ENCODE measurements at regions not wholly inside any gene's neighbourhood (a gene's known extent, or its start where the extent isn't known, plus 50 kb on each side); places are given as distances from the start of the nearest gene placed in this dataset.

GRCh38 chr10:44813201-44813600 is 97.9 kb upstream of the TMEM72 start:
- no peak overlapping the region for H3K18ac ChIP-seq (ENCODE audit: low read depth in 1 of 2, low read length in 2 of 2)
- no peak for DNase-seq
- H2BK12ac ChIP-seq (ENCODE audit: low read length in 2 of 2) = no peak overlapping the region
- H4K8ac ChIP-seq (ENCODE audit: low read length) = no peak overlapping the region
- H3K27ac ChIP-seq (ENCODE audit: low read length, poor library complexity, severe bottlenecking) = no peak overlapping the region
- H3K14ac ChIP-seq (ENCODE audit: low read length in 2 of 2) = no peak overlapping the region
- H3K9me3 ChIP-seq (ENCODE audit: control insufficient read depth, low read length) = no peaks in the 10 kb centered on the region
- H3K4me2 ChIP-seq (ENCODE audit: low read length, poor library complexity, severe bottlenecking) = no peak overlapping the region
- no peak overlapping the region for H3K9ac ChIP-seq (ENCODE audit: low read length)
- H4K91ac ChIP-seq (ENCODE audit: low read length) = no peak overlapping the region
- no peaks in the 10 kb centered on the region for H3K27me3 ChIP-seq (ENCODE audit: control insufficient read depth in 1 of 2, insufficient read depth in 1 of 2, low read length in 2 of 2)
- no peak overlapping the region for H2BK120ac ChIP-seq (ENCODE audit: low read depth, low read length)
- H2BK15ac ChIP-seq (ENCODE audit: low read depth, poor library complexity, severe bottlenecking) = no peak overlapping the region
- H2AK5ac ChIP-seq (ENCODE audit: low read length, severe bottlenecking) = no peak overlapping the region
- H3K4ac ChIP-seq (ENCODE audit: low read depth in 1 of 2, low read length in 2 of 2) = no peak overlapping the region
- no peak overlapping the region for H3K4me3 ChIP-seq (ENCODE audit: insufficient read depth in 1 of 2, low read depth in 1 of 2, low read length in 2 of 2)
- H2AFZ ChIP-seq (ENCODE audit: low read depth, low read length) = no peak overlapping the region
- H2BK5ac ChIP-seq (ENCODE audit: low read depth, low read length, poor library complexity, severe bottlenecking) = no peak overlapping the region
- H3K79me1 ChIP-seq (replicated peaks; ENCODE audit: low read length, poor library complexity, severe bottlenecking) = no peaks in the 10 kb centered on the region
- 82% methylated on average over 2 of the region's 3 CpGs for WGBS
- H3K36me3 ChIP-seq (ENCODE audit: control insufficient read depth in 1 of 2, insufficient read depth in 2 of 2, low read depth in 1 of 2, low read length in 2 of 2) = no peaks in the 10 kb centered on the region
- no peak overlapping the region for H3K23ac ChIP-seq (ENCODE audit: low read length in 2 of 2)
- H3K4me1 ChIP-seq (ENCODE audit: control insufficient read depth, insufficient read depth, low read depth, low read length) = peaks cover 2% of the 10 kb centered on the region

DNA sequence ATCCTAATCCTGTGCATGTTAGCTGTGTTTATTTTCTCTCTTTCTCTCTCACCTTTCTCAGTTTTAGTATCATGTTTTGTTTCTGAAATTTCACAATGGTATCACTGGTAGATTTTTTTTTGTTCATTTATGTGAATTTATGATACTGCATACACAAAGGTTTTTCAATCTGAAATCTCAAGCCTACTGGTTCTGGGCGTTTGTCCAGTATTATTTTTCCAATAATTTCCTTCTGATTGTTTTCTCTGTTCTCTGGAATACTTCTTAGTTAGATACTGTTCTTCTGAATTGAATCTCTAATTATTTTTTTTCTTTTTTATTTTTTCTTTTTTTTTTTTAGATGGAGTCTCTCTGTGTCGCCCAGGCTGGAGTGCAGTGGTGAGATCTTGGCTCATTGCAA is 96.2 kb upstream of the TMEM72 start:
- no peak overlapping the region for H3K23ac ChIP-seq (ENCODE audit: low read length in 2 of 2)
- no peak overlapping the region for H2BK15ac ChIP-seq (ENCODE audit: low read depth, poor library complexity, severe bottlenecking)
- H3K4me2 ChIP-seq (ENCODE audit: low read length, poor library complexity, severe bottlenecking) = no peak overlapping the region
- H2BK12ac ChIP-seq (ENCODE audit: low read length in 2 of 2) = no peak overlapping the region
- H2AFZ ChIP-seq (ENCODE audit: low read depth, low read length) = no peak overlapping the region
- H3K14ac ChIP-seq (ENCODE audit: low read length in 2 of 2) = no peak overlapping the region
- H3K9me3 ChIP-seq (ENCODE audit: control insufficient read depth, low read length) = no peaks in the 10 kb centered on the region
- H3K4me1 ChIP-seq (ENCODE audit: control insufficient read depth, insufficient read depth, low read depth, low read length) = peaks cover 11% of the 10 kb centered on the region
- no peaks in the 10 kb centered on the region for H3K27me3 ChIP-seq (ENCODE audit: control insufficient read depth in 1 of 2, insufficient read depth in 1 of 2, low read length in 2 of 2)
- H3K27ac ChIP-seq (ENCODE audit: low read length, poor library complexity, severe bottlenecking) = no peak overlapping the region
- H3K36me3 ChIP-seq (ENCODE audit: control insufficient read depth in 1 of 2, insufficient read depth in 2 of 2, low read depth in 1 of 2, low read length in 2 of 2) = no peaks in the 10 kb centered on the region
- no peak overlapping the region for H2BK5ac ChIP-seq (ENCODE audit: low read depth, low read length, poor library complexity, severe bottlenecking)
- H2AK5ac ChIP-seq (ENCODE audit: low read length, severe bottlenecking) = no peak overlapping the region
- no peak overlapping the region for H4K91ac ChIP-seq (ENCODE audit: low read length)
- H4K8ac ChIP-seq (ENCODE audit: low read length) = no peak overlapping the region
- H3K4ac ChIP-seq (ENCODE audit: low read depth in 1 of 2, low read length in 2 of 2) = no peak overlapping the region
- no peak overlapping the region for H3K4me3 ChIP-seq (ENCODE audit: insufficient read depth in 1 of 2, low read depth in 1 of 2, low read length in 2 of 2)
- no peak overlapping the region for H3K9ac ChIP-seq (ENCODE audit: low read length)
- H2BK120ac ChIP-seq (ENCODE audit: low read depth, low read length) = no peak overlapping the region
- no peak overlapping the region for H3K18ac ChIP-seq (ENCODE audit: low read depth in 1 of 2, low read length in 2 of 2)
- WGBS = no CpG with 5 or more reads among the region's 2 CpGs
- no peak for DNase-seq
- H3K79me1 ChIP-seq (replicated peaks; ENCODE audit: low read length, poor library complexity, severe bottlenecking) = no peaks in the 10 kb centered on the region

DNA sequence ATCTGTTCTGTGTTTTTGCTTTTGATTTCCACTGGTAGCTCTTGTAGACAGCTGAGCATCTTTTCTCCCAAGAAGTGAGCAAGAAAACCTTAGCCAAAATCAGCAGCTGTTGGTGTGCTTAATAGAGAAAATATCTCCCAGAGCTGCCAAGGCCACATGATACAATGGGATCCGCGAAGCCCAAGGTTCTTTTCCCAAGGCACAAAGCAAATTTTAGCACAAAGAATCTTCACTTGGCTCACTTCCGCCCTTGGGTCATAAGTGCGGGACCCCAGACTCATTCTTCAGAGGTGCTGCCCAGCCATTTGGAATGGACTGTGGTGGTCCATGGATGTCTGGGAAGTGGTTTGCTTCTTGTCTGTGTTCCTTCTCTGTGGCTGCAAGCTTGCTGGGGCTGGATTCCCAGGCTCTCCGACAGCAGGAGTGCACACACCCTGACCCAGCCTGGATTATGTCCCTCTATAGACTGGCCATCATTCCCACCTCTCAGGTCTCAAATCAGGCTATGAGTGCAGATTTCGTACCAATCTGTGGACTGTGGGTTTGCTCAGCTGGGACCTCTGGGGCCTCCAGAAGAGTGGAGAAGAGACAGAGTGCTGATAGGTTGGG is 93.0 kb upstream of the TMEM72 start:
- Histone ChIP-seq H3K9ac (ENCODE audit: low read length) (no peak overlapping the region), H3K79me1 (replicated peaks; ENCODE audit: low read length, poor library complexity, severe bottlenecking) (no peaks in the 10 kb centered on the region), H3K27me3 (ENCODE audit: control insufficient read depth in 1 of 2, insufficient read depth in 1 of 2, low read length in 2 of 2) (no peaks in the 10 kb centered on the region), H3K18ac (ENCODE audit: low read depth in 1 of 2, low read length in 2 of 2) (peak overlapping the region in 1 of 2 experiments; percentile 35), H3K23ac (ENCODE audit: low read length in 2 of 2) (no peak overlapping the region), H3K4me1 (ENCODE audit: control insufficient read depth, insufficient read depth, low read depth, low read length) (peaks cover 11% of the 10 kb centered on the region), H3K4me3 (ENCODE audit: insufficient read depth in 1 of 2, low read depth in 1 of 2, low read length in 2 of 2) (no peak overlapping the region), H2BK120ac (ENCODE audit: low read depth, low read length) (no peak overlapping the region), H3K4ac (ENCODE audit: low read depth in 1 of 2, low read length in 2 of 2) (no peak overlapping the region), H2BK12ac (ENCODE audit: low read length in 2 of 2) (peak overlapping the region; percentile 2 to 14), H3K14ac (ENCODE audit: low read length in 2 of 2) (no peak overlapping the region), H3K4me2 (ENCODE audit: low read length, poor library complexity, severe bottlenecking) (no peak overlapping the region), H3K9me3 (ENCODE audit: control insufficient read depth, low read length) (no peaks in the 10 kb centered on the region), H2BK5ac (ENCODE audit: low read depth, low read length, poor library complexity, severe bottlenecking) (no peak overlapping the region), H3K36me3 (ENCODE audit: control insufficient read depth in 1 of 2, insufficient read depth in 2 of 2, low read depth in 1 of 2, low read length in 2 of 2) (no peaks in the 10 kb centered on the region), H3K27ac (ENCODE audit: low read length, poor library complexity, severe bottlenecking) (no peak overlapping the region), H4K8ac (ENCODE audit: low read length) (no peak overlapping the region), H2AFZ (ENCODE audit: low read depth, low read length) (no peak overlapping the region), H2AK5ac (ENCODE audit: low read length, severe bottlenecking) (no peak overlapping the region), H2BK15ac (ENCODE audit: low read depth, poor library complexity, severe bottlenecking) (no peak overlapping the region), H4K91ac (ENCODE audit: low read length) (no peak overlapping the region)
- no peak for DNase-seq
- WGBS = 96% methylated on average over 6 of the region's 6 CpGs

DNA sequence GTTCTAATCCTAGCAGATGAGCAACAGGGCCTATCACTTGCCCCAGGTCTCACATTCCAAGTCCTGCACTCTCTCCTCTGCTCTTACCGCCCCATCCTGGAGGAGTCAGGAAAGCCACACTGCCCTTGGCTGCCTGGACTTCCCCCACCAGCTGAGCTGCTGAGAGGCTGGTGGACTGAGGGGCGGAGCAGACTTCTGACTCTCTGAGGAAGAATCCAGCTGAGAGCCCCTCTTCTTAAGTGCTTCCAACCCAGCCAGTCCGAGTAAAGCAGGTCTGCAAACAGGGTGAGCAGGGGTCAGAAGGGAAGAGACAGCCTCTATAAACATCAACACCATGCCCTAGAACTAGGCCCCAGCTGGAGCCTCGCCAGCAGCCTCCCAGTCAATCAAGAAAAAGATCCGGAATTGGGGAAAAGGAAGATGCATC is 92.4 kb upstream of the TMEM72 start:
- no peak overlapping the region for H4K8ac ChIP-seq (ENCODE audit: low read length)
- 29% methylated on average over 5 of the region's 5 CpGs for WGBS

More for the DNA sequence above, 92.4 kb upstream of the TMEM72 start:
- Histone ChIP-seq H3K14ac (ENCODE audit: low read length in 2 of 2) (no peak overlapping the region), H3K4me2 (ENCODE audit: low read length, poor library complexity, severe bottlenecking) (no peak overlapping the region), H3K18ac (ENCODE audit: low read depth in 1 of 2, low read length in 2 of 2) (peak overlapping the region in 1 of 2 experiments; percentile 35), H3K4ac (ENCODE audit: low read depth in 1 of 2, low read length in 2 of 2) (no peak overlapping the region), H3K23ac (ENCODE audit: low read length in 2 of 2) (no peak overlapping the region), H2BK12ac (ENCODE audit: low read length in 2 of 2) (no peak overlapping the region), H3K79me1 (replicated peaks; ENCODE audit: low read length, poor library complexity, severe bottlenecking) (no peaks in the 10 kb centered on the region), H3K36me3 (ENCODE audit: control insufficient read depth in 1 of 2, insufficient read depth in 2 of 2, low read depth in 1 of 2, low read length in 2 of 2) (no peaks in the 10 kb centered on the region), H2AFZ (ENCODE audit: low read depth, low read length) (no peak overlapping the region), H2BK5ac (ENCODE audit: low read depth, low read length, poor library complexity, severe bottlenecking) (no peak overlapping the region), H4K91ac (ENCODE audit: low read length) (no peak overlapping the region), H3K27ac (ENCODE audit: low read length, poor library complexity, severe bottlenecking) (no peak overlapping the region), H3K9me3 (ENCODE audit: control insufficient read depth, low read length) (no peaks in the 10 kb centered on the region), H2AK5ac (ENCODE audit: low read length, severe bottlenecking) (no peak overlapping the region), H2BK120ac (ENCODE audit: low read depth, low read length) (no peak overlapping the region), H3K9ac (ENCODE audit: low read length) (no peak overlapping the region), H3K4me1 (ENCODE audit: control insufficient read depth, insufficient read depth, low read depth, low read length) (peaks cover 11% of the 10 kb centered on the region), H2BK15ac (ENCODE audit: low read depth, poor library complexity, severe bottlenecking) (no peak overlapping the region), H3K27me3 (ENCODE audit: control insufficient read depth in 1 of 2, insufficient read depth in 1 of 2, low read length in 2 of 2) (no peaks in the 10 kb centered on the region), H3K4me3 (ENCODE audit: insufficient read depth in 1 of 2, low read depth in 1 of 2, low read length in 2 of 2) (no peak overlapping the region)
- peak; percentile 77 for DNase-seq

Data from mesenchymal stem cell (in vitro differentiated cells and primary cell).